Loucy (cell line): ENCODE measurements at regions not wholly inside any gene's neighbourhood (a gene's known extent, or its start where the extent isn't known, plus 50 kb on each side); places are given as distances from the start of the nearest gene placed in this dataset.

Experiments used
- H2AFZ ChIP-seq: fragments of 200-600 bp; sonication (generic); 2 replicates; pipeline ENCODE4 v1.6.0; 2016; ENCODE audit warnings: antibody characterized with exemption, mild to moderate bottlenecking, low read length, moderate library complexity
- H3F3A ChIP-seq: fragments of 200-600 bp; 2 replicates; pipeline ENCODE4 v1.6.0; 2016; ENCODE audit warnings: antibody characterized with exemption, low read depth, mild to moderate bottlenecking
- H3K27me3 ChIP-seq: fragments of 200-600 bp; sonication (generic); 2 replicates; pipeline ENCODE4 v1.6.1; 2014; ENCODE audit warnings: low read length, mild to moderate bottlenecking; ENCODE audit not compliant: insufficient read depth, poor library complexity, severe bottlenecking
- H3K36me3 ChIP-seq: fragments of 200-600 bp; sonication (generic); 2 replicates; pipeline ENCODE4 v1.6.1; 2016; ENCODE audit warnings: low read length; ENCODE audit not compliant: insufficient read depth
- H3K4me1 ChIP-seq: fragments of 200-600 bp; sonication (generic); 2 replicates; pipeline ENCODE4 v1.5.1; 2014; ENCODE audit warnings: low read length, mild to moderate bottlenecking; ENCODE audit not compliant: insufficient read depth, poor library complexity, severe bottlenecking
- H3K4me2 ChIP-seq: fragments of 200-600 bp; sonication (generic); 2 replicates; pipeline ENCODE4 v1.6.0; 2014; ENCODE audit warnings: antibody characterized with exemption, low read length, low read depth, mild to moderate bottlenecking; ENCODE audit not compliant: poor library complexity, severe bottlenecking
- H3K4me3 ChIP-seq: fragments of 200-600 bp; sonication (generic); 2 replicates; pipeline ENCODE4 v1.5.1; 2014; ENCODE audit warnings: low read length, mild to moderate bottlenecking, mixed read lengths; ENCODE audit not compliant: poor library complexity, severe bottlenecking
- H3K79me2 ChIP-seq: fragments of 200-600 bp; sonication (generic); 2 replicates; pipeline ENCODE4 v1.6.1; 2014; ENCODE audit warnings: low read length; ENCODE audit not compliant: insufficient read depth
- H3K9ac ChIP-seq: fragments of 200-600 bp; sonication (generic); 2 replicates; pipeline ENCODE4 v1.6.0; 2014; ENCODE audit warnings: mild to moderate bottlenecking, low read depth, low read length, moderate library complexity; ENCODE audit not compliant: poor library complexity, severe bottlenecking
- H3K9me2 ChIP-seq: fragments of 200-600 bp; sonication (generic); replicated peaks from 2 replicates; pipeline ENCODE4 v1.6.1; 2016; ENCODE audit warnings: low read depth, low read length, mixed read lengths
- H3K9me3 ChIP-seq: fragments of 200-600 bp; sonication (generic); 2 replicates; pipeline ENCODE4 v1.6.1; 2014; ENCODE audit warnings: mild to moderate bottlenecking, antibody characterized with exemption, low read length, low read depth; ENCODE audit not compliant: insufficient read depth
- H4K20me1 ChIP-seq: fragments of 200-600 bp; sonication (generic); 2 replicates; pipeline ENCODE4 v1.6.0; 2014; ENCODE audit warnings: antibody characterized with exemption, low read length, mild to moderate bottlenecking; ENCODE audit not compliant: insufficient read depth, poor library complexity, severe bottlenecking
- CTCF ChIP-seq: fragments of 200-600 bp; sonication (generic); conservative IDR thresholded peaks from 2 replicates; pipeline ENCODE4 v1.5.1; 2014; ENCODE audit warnings: mild to moderate bottlenecking, antibody characterized with exemption, low read length
- EZH2phosphoT487 ChIP-seq: fragments of 200-600 bp; IDR thresholded peaks from 2 replicates; pipeline ENCODE4 v1.6.1; 2018; ENCODE audit warnings: antibody characterized with exemption, mild to moderate bottlenecking, moderate library complexity, borderline replicate concordance

DNA sequence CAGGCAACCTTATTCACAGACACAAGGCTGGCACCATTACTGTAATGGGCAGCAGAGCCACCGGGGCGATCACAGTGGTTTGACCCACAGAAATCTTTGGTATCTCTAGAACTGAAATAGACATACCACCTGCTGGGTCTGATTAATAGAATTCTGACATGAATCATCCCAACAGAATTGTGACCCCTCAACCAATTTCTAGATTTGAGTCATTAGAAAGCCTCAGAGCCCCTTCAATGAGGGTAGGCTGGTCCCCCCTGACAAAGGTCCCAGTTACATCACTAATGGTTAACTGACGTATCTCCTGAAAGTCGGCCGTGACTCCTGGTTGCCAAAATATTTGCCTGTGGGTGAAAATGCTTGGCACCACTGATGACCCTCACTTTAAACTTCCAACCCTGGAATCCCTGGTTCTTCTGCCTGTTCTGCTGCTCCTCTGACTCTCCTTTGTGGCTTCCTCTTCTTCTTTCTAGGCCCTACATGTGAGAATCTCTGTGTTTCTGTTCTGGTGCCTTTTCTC is 124.9 kb upstream of the ARID1B start:
- Histone ChIP-seq H3K36me3 (no peaks in the 10 kb centered on the region), H3K4me3 (no peak overlapping the region), H4K20me1 (no peaks in the 10 kb centered on the region), H3K79me2 (no peaks in the 10 kb centered on the region), H3K9ac (no peak overlapping the region), H3K4me2 (no peak overlapping the region), H3K4me1 (no peaks in the 10 kb centered on the region), H3K27me3 (no peaks in the 10 kb centered on the region), H2AFZ (no peak overlapping the region), H3F3A (no peaks in the 10 kb centered on the region), H3K9me3 (no peaks in the 10 kb centered on the region), H3K9me2 (no peaks in the 10 kb centered on the region)
- TF ChIP-seq CTCF (no peak), EZH2phosphoT487 (no peak)

DNA sequence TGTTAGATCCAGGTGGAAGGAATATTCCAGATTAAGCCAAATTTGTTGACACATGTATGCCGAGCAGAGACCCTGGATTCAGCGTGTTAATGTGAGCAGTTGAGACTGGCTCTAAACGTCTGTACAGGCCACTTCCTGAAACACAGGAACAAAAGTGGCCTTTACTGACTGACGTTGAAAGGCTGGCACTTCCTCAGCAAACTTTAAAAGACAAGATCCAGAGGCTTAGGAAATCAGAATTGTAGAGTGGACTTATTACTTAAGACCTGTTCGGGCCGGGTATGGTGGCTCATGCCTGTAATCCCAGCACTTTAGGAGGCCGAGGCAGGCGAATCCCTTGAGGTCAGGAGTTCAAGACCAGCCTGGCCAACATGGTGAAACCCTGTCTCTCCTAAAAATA is 125.7 kb upstream of the ARID1B start:
- 0 out of 2 replicates have a peak overlapping the region, but pooled peaks have one; percentile 6 for H2AFZ ChIP-seq
- no peak overlapping the region for H3K4me2 ChIP-seq

DNA sequence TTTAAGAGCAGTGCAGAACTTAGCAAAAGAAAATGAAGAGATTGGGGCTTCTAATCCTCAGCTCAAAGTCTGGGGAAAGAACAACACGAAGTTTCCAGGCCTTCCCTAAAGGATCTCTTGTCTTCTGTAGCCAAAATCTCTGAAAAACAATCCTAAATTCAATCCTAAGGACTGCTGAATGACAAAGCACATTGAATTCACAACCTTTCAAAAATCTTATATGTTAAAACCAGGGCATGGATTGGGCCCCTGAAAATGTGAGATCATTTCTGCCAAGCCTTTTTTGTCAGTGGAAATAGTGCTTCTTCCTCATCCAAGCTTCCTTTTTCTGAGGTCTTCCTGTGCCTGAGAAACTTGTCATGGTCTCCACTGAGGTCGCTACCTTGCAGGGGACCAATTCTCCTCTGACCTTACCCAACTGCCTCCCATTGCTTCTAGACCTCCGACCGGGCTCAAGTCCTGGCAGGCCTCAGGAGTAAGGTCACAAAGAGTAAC is 126.2 kb upstream of the ARID1B start:
- H3K4me3 ChIP-seq = no peak overlapping the region
- no peaks in the 10 kb centered on the region for H3K4me1 ChIP-seq
- no peak overlapping the region for H3K9ac ChIP-seq
- no peaks in the 10 kb centered on the region for H3K9me2 ChIP-seq
- H4K20me1 ChIP-seq = no peaks in the 10 kb centered on the region
- H3K79me2 ChIP-seq = no peaks in the 10 kb centered on the region
- H3K4me2 ChIP-seq = no peak overlapping the region
- H2AFZ ChIP-seq = peak overlapping the region; percentile 6; the same call in 1 of the 2 replicates
- no peaks in the 10 kb centered on the region for H3K36me3 ChIP-seq
- no peak for TF ChIP-seq EZH2phosphoT487
- TF ChIP-seq CTCF = no peak
- no peaks in the 10 kb centered on the region for H3F3A ChIP-seq
- no peaks in the 10 kb centered on the region for H3K9me3 ChIP-seq
- no peaks in the 10 kb centered on the region for H3K27me3 ChIP-seq

More for the DNA sequence above, 125.7 kb upstream of the ARID1B start:
- TF ChIP-seq CTCF = no peak
- no peak for TF ChIP-seq EZH2phosphoT487
- no peaks in the 10 kb centered on the region for H3K27me3 ChIP-seq
- H4K20me1 ChIP-seq = no peaks in the 10 kb centered on the region
- no peaks in the 10 kb centered on the region for H3K79me2 ChIP-seq
- H3K9me2 ChIP-seq = no peaks in the 10 kb centered on the region
- H3K36me3 ChIP-seq = no peaks in the 10 kb centered on the region
- H3K4me1 ChIP-seq = no peaks in the 10 kb centered on the region
- H3K9ac ChIP-seq = no peak overlapping the region
- no peak overlapping the region for H3K4me3 ChIP-seq
- H3F3A ChIP-seq = no peaks in the 10 kb centered on the region
- H3K9me3 ChIP-seq = no peaks in the 10 kb centered on the region
